ENCODE measurements at regions not wholly inside any gene's neighbourhood (a gene's known extent, or its start where the extent isn't known, plus 50 kb on each side); places are given as distances from the start of the nearest gene placed in this dataset.

DNA sequence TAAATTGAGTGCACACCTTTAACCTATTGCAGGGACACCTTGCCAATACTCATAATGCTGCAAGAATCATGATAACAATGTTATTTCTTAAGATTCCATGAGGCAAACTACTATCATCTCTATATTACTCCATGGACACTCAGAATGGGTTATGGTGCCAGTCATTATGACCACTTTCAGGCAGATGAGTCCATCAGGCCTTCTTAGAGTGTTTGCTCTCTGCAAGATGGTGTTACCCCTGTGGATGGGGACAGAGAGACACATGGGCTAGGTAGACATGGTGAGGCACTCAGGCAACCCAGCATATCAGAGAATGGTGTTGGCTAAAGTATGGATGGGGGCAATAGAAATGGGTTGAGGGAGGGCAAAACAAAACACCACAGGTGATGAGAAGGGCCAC, 59.7 kb downstream of the XCL2 start:
- Histone ChIP-seq H3K36me3 (replicated peaks; ENCODE audit: insufficient read depth, low read length) (no peaks in the 10 kb centered on the region), H3K4me1 (ENCODE audit: low read length) (no peaks in the 10 kb centered on the region), H3F3A (ENCODE audit: insufficient read depth, low read length) (no peaks in the 10 kb centered on the region), H3K9ac (ENCODE audit: low read length) (no peak overlapping the region), H3K27ac (ENCODE audit: low read length) (no peak overlapping the region), H3K9me2 (replicated peaks; ENCODE audit: insufficient read depth, low read length) (no peaks in the 10 kb centered on the region), H3K79me2 (ENCODE audit: low read length) (no peaks in the 10 kb centered on the region), H3K4me2 (ENCODE audit: low read depth, low read length) (no peak overlapping the region), H2AFZ (ENCODE audit: low read length) (no peak overlapping the region), H3K9me3 (replicated peaks; ENCODE audit: insufficient read depth, low read length) (no peaks in the 10 kb centered on the region), H3K27me3 (replicated peaks; ENCODE audit: insufficient read depth, low read length) (no peaks in the 10 kb centered on the region), H4K20me1 (ENCODE audit: insufficient read depth, low read length) (no peaks in the 10 kb centered on the region), H3K4me3 (ENCODE audit: low read length) (no peak overlapping the region)
- TF ChIP-seq, protein P1, sequence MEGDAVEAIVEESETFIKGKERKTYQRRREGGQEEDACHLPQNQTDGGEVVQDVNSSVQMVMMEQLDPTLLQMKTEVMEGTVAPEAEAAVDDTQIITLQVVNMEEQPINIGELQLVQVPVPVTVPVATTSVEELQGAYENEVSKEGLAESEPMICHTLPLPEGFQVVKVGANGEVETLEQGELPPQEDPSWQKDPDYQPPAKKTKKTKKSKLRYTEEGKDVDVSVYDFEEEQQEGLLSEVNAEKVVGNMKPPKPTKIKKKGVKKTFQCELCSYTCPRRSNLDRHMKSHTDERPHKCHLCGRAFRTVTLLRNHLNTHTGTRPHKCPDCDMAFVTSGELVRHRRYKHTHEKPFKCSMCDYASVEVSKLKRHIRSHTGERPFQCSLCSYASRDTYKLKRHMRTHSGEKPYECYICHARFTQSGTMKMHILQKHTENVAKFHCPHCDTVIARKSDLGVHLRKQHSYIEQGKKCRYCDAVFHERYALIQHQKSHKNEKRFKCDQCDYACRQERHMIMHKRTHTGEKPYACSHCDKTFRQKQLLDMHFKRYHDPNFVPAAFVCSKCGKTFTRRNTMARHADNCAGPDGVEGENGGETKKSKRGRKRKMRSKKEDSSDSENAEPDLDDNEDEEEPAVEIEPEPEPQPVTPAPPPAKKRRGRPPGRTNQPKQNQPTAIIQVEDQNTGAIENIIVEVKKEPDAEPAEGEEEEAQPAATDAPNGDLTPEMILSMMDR (IDR thresholded peaks at IDR 0.05; ENCODE audit: low read length), result no peak
- TF ChIP-seq EZH2 (optimal IDR thresholded peaks at IDR 0.05; ENCODE audit: low read depth, low read length), result no peak
- TF ChIP-seq EZH2phosphoT487 (IDR thresholded peaks at IDR 0.05; ENCODE audit: low read length), result no peak
- DNase-seq, result no peak

DNA sequence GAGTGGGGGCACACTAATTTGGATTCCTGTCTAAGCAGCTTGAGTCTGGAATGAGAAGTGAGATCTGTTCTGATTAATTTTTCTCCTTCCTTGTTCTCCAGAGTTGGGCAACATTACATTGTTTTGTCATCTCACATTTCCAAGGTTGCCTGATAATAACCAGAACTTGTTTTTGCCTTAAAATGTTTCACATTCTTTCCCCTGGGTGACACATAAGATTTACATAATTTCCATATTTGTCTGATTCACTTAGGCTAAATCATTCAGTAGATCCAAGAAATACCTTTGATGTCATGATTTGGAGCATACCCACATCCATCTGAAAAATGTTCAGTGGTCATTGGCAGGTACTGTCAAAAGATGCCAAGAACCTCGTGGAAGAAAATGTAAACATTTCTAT, 60.3 kb downstream of the XCL2 start:
- H3K36me3 ChIP-seq (replicated peaks; ENCODE audit: insufficient read depth, low read length), result no peaks in the 10 kb centered on the region
- H2AFZ ChIP-seq (ENCODE audit: low read length), result no peak overlapping the region
- H3K4me1 ChIP-seq (ENCODE audit: low read length), result no peaks in the 10 kb centered on the region
- no peaks in the 10 kb centered on the region for H3F3A ChIP-seq (ENCODE audit: insufficient read depth, low read length)
- H3K4me3 ChIP-seq (ENCODE audit: low read length), result no peak overlapping the region
- no peak overlapping the region for H3K9ac ChIP-seq (ENCODE audit: low read length)
- H4K20me1 ChIP-seq (ENCODE audit: insufficient read depth, low read length), result no peaks in the 10 kb centered on the region
- no peak overlapping the region for H3K27ac ChIP-seq (ENCODE audit: low read length)
- no peak for DNase-seq
- no peaks in the 10 kb centered on the region for H3K79me2 ChIP-seq (ENCODE audit: low read length)
- TF ChIP-seq EZH2 (optimal IDR thresholded peaks at IDR 0.05; ENCODE audit: low read depth, low read length), result no peak
- TF ChIP-seq, protein P1 (IDR thresholded peaks at IDR 0.05; ENCODE audit: low read length), result no peak
- TF ChIP-seq EZH2phosphoT487 (IDR thresholded peaks at IDR 0.05; ENCODE audit: low read length), result no peak
- H3K27me3 ChIP-seq (replicated peaks; ENCODE audit: insufficient read depth, low read length), result no peaks in the 10 kb centered on the region
- no peak overlapping the region for H3K4me2 ChIP-seq (ENCODE audit: low read depth, low read length)
- H3K9me2 ChIP-seq (replicated peaks; ENCODE audit: insufficient read depth, low read length), result no peaks in the 10 kb centered on the region
- no peaks in the 10 kb centered on the region for H3K9me3 ChIP-seq (replicated peaks; ENCODE audit: insufficient read depth, low read length)

DNA sequence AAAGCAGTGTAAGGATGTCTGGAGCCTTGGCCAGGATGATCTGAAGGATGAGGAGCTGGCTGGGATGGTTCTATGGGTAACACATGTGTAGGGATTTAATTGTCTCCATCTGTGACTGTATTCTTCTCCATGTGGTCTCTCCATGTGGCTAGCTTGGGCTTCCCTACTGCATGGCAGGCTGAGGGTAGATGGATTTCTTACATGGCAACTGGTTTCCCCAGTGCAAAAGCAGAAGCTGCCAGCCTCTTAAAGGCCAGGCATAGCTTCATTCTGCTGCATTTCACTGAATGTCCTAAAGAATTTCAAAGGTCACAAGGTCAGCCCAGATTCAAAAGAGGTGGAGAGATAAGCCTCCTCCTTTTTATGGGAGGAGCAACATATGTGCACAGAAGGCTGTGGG, 61.7 kb downstream of the XCL2 start:
- no peaks in the 10 kb centered on the region for H3K9me2 ChIP-seq (replicated peaks; ENCODE audit: insufficient read depth, low read length)
- H3K4me2 ChIP-seq (ENCODE audit: low read depth, low read length), result no peak overlapping the region
- H3K36me3 ChIP-seq (replicated peaks; ENCODE audit: insufficient read depth, low read length), result no peaks in the 10 kb centered on the region
- H3K79me2 ChIP-seq (ENCODE audit: low read length), result no peaks in the 10 kb centered on the region
- no peaks in the 10 kb centered on the region for H3K9me3 ChIP-seq (replicated peaks; ENCODE audit: insufficient read depth, low read length)
- H2AFZ ChIP-seq (ENCODE audit: low read length), result no peak overlapping the region
- DNase-seq, result no peak
- no peaks in the 10 kb centered on the region for H3K4me1 ChIP-seq (ENCODE audit: low read length)
- H4K20me1 ChIP-seq (ENCODE audit: insufficient read depth, low read length), result no peaks in the 10 kb centered on the region
- TF ChIP-seq, protein P1 (IDR thresholded peaks at IDR 0.05; ENCODE audit: low read length), result no peak
- TF ChIP-seq EZH2phosphoT487 (IDR thresholded peaks at IDR 0.05; ENCODE audit: low read length) (no peak), EZH2 (optimal IDR thresholded peaks at IDR 0.05; ENCODE audit: low read depth, low read length) (no peak)
- no peak overlapping the region for H3K27ac ChIP-seq (ENCODE audit: low read length)
- no peak overlapping the region for H3K4me3 ChIP-seq (ENCODE audit: low read length)
- H3K27me3 ChIP-seq (replicated peaks; ENCODE audit: insufficient read depth, low read length), result no peaks in the 10 kb centered on the region
- no peak overlapping the region for H3K9ac ChIP-seq (ENCODE audit: low read length)
- H3F3A ChIP-seq (ENCODE audit: insufficient read depth, low read length), result no peaks in the 10 kb centered on the region
